ENCODE measurements at regions not wholly inside any gene's neighbourhood (a gene's known extent, or its start where the extent isn't known, plus 50 kb on each side); places are given as distances from the start of the nearest gene placed in this dataset.

DNA sequence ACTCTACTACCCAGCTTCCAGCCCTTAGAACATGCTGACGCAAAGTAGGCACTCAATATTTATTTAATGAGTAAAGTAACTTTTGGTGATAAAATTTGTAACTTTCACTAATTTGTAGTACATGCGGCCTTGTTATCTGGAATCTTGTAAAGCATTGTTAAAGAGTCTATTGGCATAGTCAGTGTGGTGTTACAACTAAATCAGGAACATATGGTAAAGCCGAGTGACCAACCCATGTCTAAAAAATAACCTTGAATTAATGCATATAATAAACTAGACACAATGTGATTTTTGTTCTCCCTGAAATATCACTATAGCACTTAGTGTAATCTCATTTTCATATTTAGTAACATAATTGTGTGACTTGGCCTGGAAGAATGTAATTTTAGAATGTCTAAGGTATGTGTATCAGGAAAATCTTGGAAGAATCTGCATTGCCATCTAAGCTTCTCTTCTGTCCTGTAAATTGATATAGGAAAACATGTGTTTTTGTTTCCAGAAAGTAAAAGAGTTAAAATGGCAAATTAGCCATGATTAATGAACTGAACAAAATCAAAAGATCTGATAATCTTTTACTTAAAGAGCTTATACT is 256.7 kb upstream of the GNAI1 start:
- no peak for DNase-seq (ENCODE audit: low read depth)
- TF ChIP-seq, protein P1, sequence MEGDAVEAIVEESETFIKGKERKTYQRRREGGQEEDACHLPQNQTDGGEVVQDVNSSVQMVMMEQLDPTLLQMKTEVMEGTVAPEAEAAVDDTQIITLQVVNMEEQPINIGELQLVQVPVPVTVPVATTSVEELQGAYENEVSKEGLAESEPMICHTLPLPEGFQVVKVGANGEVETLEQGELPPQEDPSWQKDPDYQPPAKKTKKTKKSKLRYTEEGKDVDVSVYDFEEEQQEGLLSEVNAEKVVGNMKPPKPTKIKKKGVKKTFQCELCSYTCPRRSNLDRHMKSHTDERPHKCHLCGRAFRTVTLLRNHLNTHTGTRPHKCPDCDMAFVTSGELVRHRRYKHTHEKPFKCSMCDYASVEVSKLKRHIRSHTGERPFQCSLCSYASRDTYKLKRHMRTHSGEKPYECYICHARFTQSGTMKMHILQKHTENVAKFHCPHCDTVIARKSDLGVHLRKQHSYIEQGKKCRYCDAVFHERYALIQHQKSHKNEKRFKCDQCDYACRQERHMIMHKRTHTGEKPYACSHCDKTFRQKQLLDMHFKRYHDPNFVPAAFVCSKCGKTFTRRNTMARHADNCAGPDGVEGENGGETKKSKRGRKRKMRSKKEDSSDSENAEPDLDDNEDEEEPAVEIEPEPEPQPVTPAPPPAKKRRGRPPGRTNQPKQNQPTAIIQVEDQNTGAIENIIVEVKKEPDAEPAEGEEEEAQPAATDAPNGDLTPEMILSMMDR (conservative IDR thresholded peaks at IDR 0.05; ENCODE audit: low read depth, low read length) = no peak
- H3K4me3 ChIP-seq (ENCODE audit: low read depth, low read length) = no peak overlapping the region

DNA sequence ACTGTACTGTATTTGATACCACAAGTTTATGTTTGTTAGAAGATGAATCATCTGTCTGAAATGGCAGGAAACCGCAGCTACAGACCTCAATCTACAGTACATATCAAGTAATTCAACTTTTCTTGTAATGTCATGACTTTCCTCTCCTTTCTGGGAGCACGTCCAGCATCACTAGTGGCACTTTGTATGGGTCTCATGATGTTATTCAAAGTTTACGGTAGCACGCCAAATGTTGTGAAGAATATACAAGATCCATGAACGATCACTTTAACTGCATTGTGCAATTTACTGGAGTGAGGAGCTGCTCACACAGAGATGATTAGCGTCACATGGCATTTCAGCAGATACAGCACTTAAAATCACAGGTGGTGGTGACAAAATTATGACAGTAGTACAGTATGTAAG is 257.8 kb upstream of the GNAI1 start:
- H3K4me3 ChIP-seq (ENCODE audit: low read depth, low read length) = no peak overlapping the region
- TF ChIP-seq, protein P1 (conservative IDR thresholded peaks at IDR 0.05; ENCODE audit: low read depth, low read length) = no peak
- DNase-seq (ENCODE audit: low read depth) = no peak

DNA sequence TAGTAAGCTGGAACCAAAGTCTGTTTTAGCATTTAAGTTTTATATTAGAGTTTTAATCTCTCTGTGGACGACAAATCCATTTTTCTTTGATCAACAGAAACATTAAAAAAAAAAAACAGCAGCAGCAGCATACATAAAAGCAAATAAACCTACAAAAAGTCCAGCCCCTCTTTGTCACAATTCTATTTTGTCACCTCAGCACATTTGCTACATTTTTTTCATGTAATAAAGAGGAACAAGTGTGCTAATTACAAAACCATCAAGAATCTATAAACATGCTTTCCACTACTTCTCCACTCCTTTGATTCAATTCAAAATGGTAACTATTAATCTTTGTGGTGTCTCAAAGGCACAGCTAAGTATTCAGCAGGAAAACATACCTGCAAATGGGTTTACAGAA is 259.8 kb upstream of the GNAI1 start:
- no peak overlapping the region for H3K4me3 ChIP-seq (ENCODE audit: low read depth, low read length)
- TF ChIP-seq, protein P1 (conservative IDR thresholded peaks at IDR 0.05; ENCODE audit: low read depth, low read length) = no peak
- no peak for DNase-seq (ENCODE audit: low read depth)

- TF ChIP-seq, protein P1 (conservative IDR thresholded peaks at IDR 0.05; ENCODE audit: low read depth, low read length) = no peak
- no peak overlapping the region for H3K4me3 ChIP-seq (ENCODE audit: low read depth, low read length)
- no peak for DNase-seq (ENCODE audit: low read depth)
Measured at GRCh38 chr7:79872176-79872575, 262.5 kb upstream of the GNAI1 start.

- TF ChIP-seq, protein P1 (conservative IDR thresholded peaks at IDR 0.05; ENCODE audit: low read depth, low read length) = no peak
- DNase-seq (ENCODE audit: low read depth) = no peak
- H3K4me3 ChIP-seq (ENCODE audit: low read depth, low read length) = no peak overlapping the region
Measured at GRCh38 chr7:79868010-79868409, 266.6 kb upstream of the GNAI1 start.

- no peak for DNase-seq (ENCODE audit: low read depth)
- H3K4me3 ChIP-seq (ENCODE audit: low read depth, low read length) = no peak overlapping the region
- TF ChIP-seq, protein P1 (conservative IDR thresholded peaks at IDR 0.05; ENCODE audit: low read depth, low read length) = no peak
Measured at GRCh38 chr7:79862447-79863210, 272.0 kb upstream of the GNAI1 start.

- H3K4me3 ChIP-seq (ENCODE audit: low read depth, low read length) = no peak overlapping the region
- no peak for DNase-seq (ENCODE audit: low read depth)
- TF ChIP-seq, protein P1 (conservative IDR thresholded peaks at IDR 0.05; ENCODE audit: low read depth, low read length) = no peak
Measured at GRCh38 chr7:79855172-79855571, 279.5 kb upstream of the GNAI1 start.
